Gastroesophageal sphincter (tissue), 3 donors: ENCODE measurements at regions not wholly inside any gene's neighbourhood (a gene's known extent, or its start where the extent isn't known, plus 50 kb on each side); places are given as distances from the start of the nearest gene placed in this dataset.

Experiments used
- CTCF ChIP-seq, 4 experiments: fragments of 200-600 bp in 2 of 4; fragments of 450-650 bp in 2 of 4; sonication (generic) in 1 of 4; IDR thresholded peaks; one replicate each; pipeline ENCODE4 v1.5.1; 2017 to 2019; ENCODE audit warnings: antibody characterized with exemption in 4 of 4, mild to moderate bottlenecking in 2 of 4, moderate library complexity in 2 of 4
- POLR2A ChIP-seq, 2 donors: fragments of 450-650 bp; IDR thresholded peaks; one replicate each; pipeline ENCODE4 v1.6.1; 2017; ENCODE audit warnings: antibody characterized with exemption in 2 of 2, mild to moderate bottlenecking in 2 of 2, moderate library complexity in 1 of 2
- POLR2AphosphoS5 ChIP-seq: sonication (generic); formaldehyde crosslinking; IDR thresholded peaks from one replicate; pipeline ENCODE4 v1.6.1; 2017; ENCODE audit warnings: antibody characterized with exemption

GRCh38 chr12:83472772-83473171, 786.1 kb downstream of the TMTC2 start:
- TF ChIP-seq CTCF (IDR thresholded peaks at IDR 0.05) (no peak), POLR2AphosphoS5 (no peak), POLR2A (IDR thresholded peaks at IDR 0.05) (no peak)
